ENCODE measurements at regions not wholly inside any gene's neighbourhood (a gene's known extent, or its start where the extent isn't known, plus 50 kb on each side); places are given as distances from the start of the nearest gene placed in this dataset.

DNA sequence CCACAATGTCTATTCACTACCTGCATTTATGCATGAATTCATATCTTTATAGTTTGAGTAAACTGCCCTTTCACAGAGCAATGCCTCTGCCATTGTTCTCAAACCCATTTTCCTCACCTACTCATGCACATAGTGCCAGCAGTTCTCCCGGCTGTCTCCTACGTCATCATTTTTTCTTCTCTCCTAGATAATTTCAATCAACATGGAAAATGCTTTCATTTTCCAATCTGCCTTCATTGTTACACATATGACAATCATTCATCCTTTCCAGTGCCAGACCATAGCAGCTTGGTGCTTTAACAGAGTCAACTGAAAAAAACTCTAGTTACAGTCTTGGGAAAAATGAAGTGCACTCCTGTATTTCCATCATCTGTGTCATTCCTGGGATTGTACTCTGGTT lies 514.8 kb upstream of the CTNND2 start:
- TF ChIP-seq CREB1 (IDR thresholded peaks at IDR 0.05) (no peak), YY1 (IDR thresholded peaks at IDR 0.05; ENCODE audit: low read depth, low read length) (no peak), POLR2AphosphoS5 (IDR thresholded peaks at IDR 0.05; ENCODE audit: low read depth, low read length) (no peak), ZNF274 (IDR thresholded peaks at IDR 0.05; ENCODE audit: borderline replicate concordance, extremely low read depth, low read length) (no peak), CHD7 (IDR thresholded peaks at IDR 0.05; ENCODE audit: insufficient replicate concordance, low read length) (no peak), RNF2 (IDR thresholded peaks at IDR 0.05; ENCODE audit: borderline replicate concordance, low read depth, low read length, missing control alignments, poor library complexity, severe bottlenecking) (no peak), RAD21 (IDR thresholded peaks at IDR 0.05 in 1 of 2, conservative IDR thresholded peaks at IDR 0.05 in 1 of 2; ENCODE audit: low read depth in 2 of 2, low read length in 2 of 2) (no peak), BRCA1 (IDR thresholded peaks at IDR 0.05; ENCODE audit: low read depth, low read length) (no peak)
- TF ChIP-seq, protein P1, sequence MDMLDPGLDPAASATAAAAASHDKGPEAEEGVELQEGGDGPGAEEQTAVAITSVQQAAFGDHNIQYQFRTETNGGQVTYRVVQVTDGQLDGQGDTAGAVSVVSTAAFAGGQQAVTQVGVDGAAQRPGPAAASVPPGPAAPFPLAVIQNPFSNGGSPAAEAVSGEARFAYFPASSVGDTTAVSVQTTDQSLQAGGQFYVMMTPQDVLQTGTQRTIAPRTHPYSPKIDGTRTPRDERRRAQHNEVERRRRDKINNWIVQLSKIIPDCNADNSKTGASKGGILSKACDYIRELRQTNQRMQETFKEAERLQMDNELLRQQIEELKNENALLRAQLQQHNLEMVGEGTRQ (IDR thresholded peaks at IDR 0.05; ENCODE audit: low read length): no peak
- TF ChIP-seq, protein P2, sequence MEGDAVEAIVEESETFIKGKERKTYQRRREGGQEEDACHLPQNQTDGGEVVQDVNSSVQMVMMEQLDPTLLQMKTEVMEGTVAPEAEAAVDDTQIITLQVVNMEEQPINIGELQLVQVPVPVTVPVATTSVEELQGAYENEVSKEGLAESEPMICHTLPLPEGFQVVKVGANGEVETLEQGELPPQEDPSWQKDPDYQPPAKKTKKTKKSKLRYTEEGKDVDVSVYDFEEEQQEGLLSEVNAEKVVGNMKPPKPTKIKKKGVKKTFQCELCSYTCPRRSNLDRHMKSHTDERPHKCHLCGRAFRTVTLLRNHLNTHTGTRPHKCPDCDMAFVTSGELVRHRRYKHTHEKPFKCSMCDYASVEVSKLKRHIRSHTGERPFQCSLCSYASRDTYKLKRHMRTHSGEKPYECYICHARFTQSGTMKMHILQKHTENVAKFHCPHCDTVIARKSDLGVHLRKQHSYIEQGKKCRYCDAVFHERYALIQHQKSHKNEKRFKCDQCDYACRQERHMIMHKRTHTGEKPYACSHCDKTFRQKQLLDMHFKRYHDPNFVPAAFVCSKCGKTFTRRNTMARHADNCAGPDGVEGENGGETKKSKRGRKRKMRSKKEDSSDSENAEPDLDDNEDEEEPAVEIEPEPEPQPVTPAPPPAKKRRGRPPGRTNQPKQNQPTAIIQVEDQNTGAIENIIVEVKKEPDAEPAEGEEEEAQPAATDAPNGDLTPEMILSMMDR (IDR thresholded peaks at IDR 0.05; ENCODE audit: control extremely low read depth in 1 of 3, insufficient read depth in 1 of 3, low read depth in 1 of 3, low read length in 3 of 3): no peak

Data from H1 (cell line).